ENCODE measurements at regions not wholly inside any gene's neighbourhood (a gene's known extent, or its start where the extent isn't known, plus 50 kb on each side); places are given as distances from the start of the nearest gene placed in this dataset.

DNA sequence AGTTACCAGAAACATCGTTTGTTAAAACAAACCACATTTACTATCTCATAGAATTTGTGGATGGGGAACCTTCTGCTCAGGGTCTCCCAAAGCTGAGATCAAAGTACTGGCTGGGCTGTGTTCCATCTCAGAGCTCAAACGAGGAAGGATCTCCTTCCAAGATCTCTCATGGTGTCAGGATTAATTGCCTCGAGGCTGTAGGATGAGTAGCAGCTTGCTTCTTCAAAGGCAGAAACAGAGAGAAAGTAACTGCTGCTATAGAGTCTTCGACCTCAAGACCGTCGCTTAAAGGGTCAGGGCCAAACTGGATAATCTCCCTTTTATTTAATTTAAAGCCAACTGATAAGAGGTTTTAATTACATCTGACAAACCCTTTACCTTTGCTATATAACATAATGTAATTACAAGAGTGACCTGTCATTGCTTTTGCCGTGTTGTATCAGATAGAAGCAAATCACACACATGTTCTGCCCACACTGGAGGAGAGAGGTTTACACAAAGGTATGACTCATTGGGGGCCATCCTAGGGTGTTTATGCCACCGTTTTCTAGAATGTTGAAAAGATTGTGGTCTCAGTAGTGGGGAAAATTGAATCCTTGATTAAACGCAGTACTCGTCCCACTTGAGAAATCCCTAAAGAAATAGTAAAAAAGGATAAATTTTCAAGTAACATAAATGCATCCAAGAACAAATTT lies 868.8 kb upstream of the TMEM132C start:
- WGBS (ENCODE audit: insufficient coverage) = 23% methylated on average over 5 of the region's 10 CpGs
- no peaks in the 10 kb centered on the region for H3K36me3 ChIP-seq (ENCODE audit: control insufficient read depth in 4 of 4, insufficient read depth in 4 of 4, low read length in 3 of 4)
- CTCF ChIA-PET = no interaction called here

GRCh38 chr12:127399451-127399850 lies 867.5 kb upstream of the TMEM132C start:
- 58% methylated on average over 2 of the region's 3 CpGs for WGBS (ENCODE audit: insufficient coverage)
- no peak for DNase-seq
- Histone ChIP-seq H3K4me1 (ENCODE audit: control extremely low read depth in 1 of 4, control insufficient read depth in 4 of 4, insufficient read depth in 4 of 4, low read length in 3 of 4) (no peaks in the 10 kb centered on the region), H3K9me3 (ENCODE audit: control extremely low read depth in 1 of 5, control insufficient read depth in 4 of 5, insufficient read depth in 2 of 5, low read depth in 1 of 5, low read length in 4 of 5) (no peaks in the 10 kb centered on the region), H3K4me3 (ENCODE audit: control insufficient read depth in 1 of 7, extremely low read depth in 1 of 7, insufficient read depth in 4 of 7, low read depth in 2 of 7, low read length in 6 of 7) (no peak overlapping the region), H3K36me3 (ENCODE audit: control insufficient read depth in 4 of 4, insufficient read depth in 4 of 4, low read length in 3 of 4) (no peaks in the 10 kb centered on the region), H3K27me3 (replicated peaks in 2 of 5; ENCODE audit: control insufficient read depth in 4 of 5, insufficient read depth in 5 of 5, low read length in 4 of 5) (peaks cover 0 to 17% (median 4%) of the 10 kb centered on the region in 5 experiments), H3K27ac (ENCODE audit: insufficient read depth in 1 of 2, low read depth in 1 of 2, low read length in 2 of 2, poor library complexity in 1 of 2, severe bottlenecking in 2 of 2) (no peak overlapping the region)
- POLR2A ChIA-PET = no interaction called here
- CTCF ChIA-PET = no interaction called here

More for the DNA sequence above, 868.8 kb upstream of the TMEM132C start:
- DNase-seq = no peak
- H3K27ac ChIP-seq (ENCODE audit: insufficient read depth in 1 of 2, low read depth in 1 of 2, low read length in 2 of 2, poor library complexity in 1 of 2, severe bottlenecking in 2 of 2) = no peak overlapping the region
- H3K4me3 ChIP-seq (ENCODE audit: control insufficient read depth in 1 of 7, extremely low read depth in 1 of 7, insufficient read depth in 4 of 7, low read depth in 2 of 7, low read length in 6 of 7) = no peak overlapping the region
- peaks cover 0 to 17% (median 4%) of the 10 kb centered on the region in 5 experiments for H3K27me3 ChIP-seq (replicated peaks in 2 of 5; ENCODE audit: control insufficient read depth in 4 of 5, insufficient read depth in 5 of 5, low read length in 4 of 5)
- H3K9me3 ChIP-seq (ENCODE audit: control extremely low read depth in 1 of 5, control insufficient read depth in 4 of 5, insufficient read depth in 2 of 5, low read depth in 1 of 5, low read length in 4 of 5) = no peaks in the 10 kb centered on the region
- POLR2A ChIA-PET = no interaction called here
- H3K4me1 ChIP-seq (ENCODE audit: control extremely low read depth in 1 of 4, control insufficient read depth in 4 of 4, insufficient read depth in 4 of 4, low read length in 3 of 4) = no peaks in the 10 kb centered on the region

DNA sequence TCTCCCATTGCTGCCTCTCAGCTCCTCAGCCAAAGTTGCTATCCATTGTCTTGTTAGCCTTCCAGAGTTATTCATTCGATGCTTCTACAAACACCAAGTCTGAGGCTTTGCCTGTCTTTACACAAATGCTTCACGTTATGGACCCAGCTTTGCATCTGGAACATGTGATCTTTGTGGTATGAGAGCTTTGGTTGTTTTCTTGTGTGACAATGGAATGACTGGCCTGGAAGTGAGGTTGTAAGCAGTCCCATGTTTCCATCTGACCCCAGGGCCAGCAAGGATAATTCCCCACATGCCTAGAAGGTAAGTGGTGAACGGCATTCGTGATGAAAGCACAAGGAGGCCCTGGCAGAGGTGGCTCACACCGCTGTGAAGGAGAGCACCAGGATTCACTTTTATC lies 866.7 kb upstream of the TMEM132C start:
- Histone ChIP-seq H3K27ac (ENCODE audit: insufficient read depth in 1 of 2, low read depth in 1 of 2, low read length in 2 of 2, poor library complexity in 1 of 2, severe bottlenecking in 2 of 2) (no peak overlapping the region), H3K36me3 (ENCODE audit: control insufficient read depth in 4 of 4, insufficient read depth in 4 of 4, low read length in 3 of 4) (no peaks in the 10 kb centered on the region), H3K4me3 (ENCODE audit: control insufficient read depth in 1 of 7, extremely low read depth in 1 of 7, insufficient read depth in 4 of 7, low read depth in 2 of 7, low read length in 6 of 7) (no peak overlapping the region), H3K9me3 (ENCODE audit: control extremely low read depth in 1 of 5, control insufficient read depth in 4 of 5, insufficient read depth in 2 of 5, low read depth in 1 of 5, low read length in 4 of 5) (no peaks in the 10 kb centered on the region), H3K27me3 (replicated peaks in 2 of 5; ENCODE audit: control insufficient read depth in 4 of 5, insufficient read depth in 5 of 5, low read length in 4 of 5) (peaks cover 0 to 17% (median 4%) of the 10 kb centered on the region in 5 experiments), H3K4me1 (ENCODE audit: control extremely low read depth in 1 of 4, control insufficient read depth in 4 of 4, insufficient read depth in 4 of 4, low read length in 3 of 4) (no peaks in the 10 kb centered on the region)
- ChIA-PET CTCF (interaction anchor here (1.3 kb wide), 1 partner anchor 10 kb away, joined by 3 read pairs; no protein-coding TSS in a partner anchor), POLR2A (no interaction called here)
- no peak for DNase-seq
- WGBS (ENCODE audit: insufficient coverage) = 86% methylated on average over 3 of the region's 5 CpGs

DNA sequence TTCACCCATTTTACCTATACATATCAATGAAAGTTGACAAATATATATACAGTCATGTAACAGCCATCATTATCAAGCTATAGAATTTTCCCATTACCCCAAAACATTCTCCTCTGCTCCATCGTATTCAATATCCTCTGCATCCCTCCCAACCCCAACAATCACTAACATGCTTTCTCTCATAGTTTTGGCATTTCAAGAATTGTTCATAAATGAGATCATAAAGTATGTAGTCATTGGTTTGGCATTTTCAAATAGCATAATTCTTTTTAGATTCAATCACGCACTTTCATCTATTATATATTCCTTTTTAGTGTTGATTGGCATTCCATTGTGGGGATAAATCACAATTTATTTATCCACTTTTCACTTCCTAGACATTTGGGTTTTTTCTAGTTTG lies 866.0 kb upstream of the TMEM132C start:
- Histone ChIP-seq H3K36me3 (ENCODE audit: control insufficient read depth in 4 of 4, insufficient read depth in 4 of 4, low read length in 3 of 4) (no peaks in the 10 kb centered on the region), H3K9me3 (ENCODE audit: control extremely low read depth in 1 of 5, control insufficient read depth in 4 of 5, insufficient read depth in 2 of 5, low read depth in 1 of 5, low read length in 4 of 5) (no peaks in the 10 kb centered on the region), H3K4me3 (ENCODE audit: control insufficient read depth in 1 of 7, extremely low read depth in 1 of 7, insufficient read depth in 4 of 7, low read depth in 2 of 7, low read length in 6 of 7) (no peak overlapping the region), H3K27ac (ENCODE audit: insufficient read depth in 1 of 2, low read depth in 1 of 2, low read length in 2 of 2, poor library complexity in 1 of 2, severe bottlenecking in 2 of 2) (no peak overlapping the region), H3K27me3 (replicated peaks in 2 of 5; ENCODE audit: control insufficient read depth in 4 of 5, insufficient read depth in 5 of 5, low read length in 4 of 5) (peaks cover 0 to 17% (median 4%) of the 10 kb centered on the region in 5 experiments), H3K4me1 (ENCODE audit: control extremely low read depth in 1 of 4, control insufficient read depth in 4 of 4, insufficient read depth in 4 of 4, low read length in 3 of 4) (no peaks in the 10 kb centered on the region)
- no CpG with 5 or more reads among the region's 2 CpGs for WGBS (ENCODE audit: insufficient coverage)
- no peak for DNase-seq
- ChIA-PET CTCF (interaction anchor here (1.3 kb wide), 1 partner anchor 10 kb away, joined by 3 read pairs; no protein-coding TSS in a partner anchor), POLR2A (no interaction called here)

GRCh38 chr12:127401536-127401935 lies 865.4 kb upstream of the TMEM132C start:
- no peaks in the 10 kb centered on the region for H3K36me3 ChIP-seq (ENCODE audit: control insufficient read depth in 4 of 4, insufficient read depth in 4 of 4, low read length in 3 of 4)
- ChIA-PET CTCF (no interaction called here), POLR2A (no interaction called here)
- H3K9me3 ChIP-seq (ENCODE audit: control extremely low read depth in 1 of 5, control insufficient read depth in 4 of 5, insufficient read depth in 2 of 5, low read depth in 1 of 5, low read length in 4 of 5) = no peaks in the 10 kb centered on the region
- no peak overlapping the region for H3K4me3 ChIP-seq (ENCODE audit: control insufficient read depth in 1 of 7, extremely low read depth in 1 of 7, insufficient read depth in 4 of 7, low read depth in 2 of 7, low read length in 6 of 7)
- peaks cover 0 to 17% (median 4%) of the 10 kb centered on the region in 5 experiments for H3K27me3 ChIP-seq (replicated peaks in 2 of 5; ENCODE audit: control insufficient read depth in 4 of 5, insufficient read depth in 5 of 5, low read length in 4 of 5)
- 91% methylated on average over 4 of the region's 5 CpGs for WGBS (ENCODE audit: insufficient coverage)
- H3K4me1 ChIP-seq (ENCODE audit: control extremely low read depth in 1 of 4, control insufficient read depth in 4 of 4, insufficient read depth in 4 of 4, low read length in 3 of 4) = no peaks in the 10 kb centered on the region
- H3K27ac ChIP-seq (ENCODE audit: insufficient read depth in 1 of 2, low read depth in 1 of 2, low read length in 2 of 2, poor library complexity in 1 of 2, severe bottlenecking in 2 of 2) = no peak overlapping the region
- no peak for DNase-seq

GRCh38 chr12:127411166-127411915 lies 855.6 kb upstream of the TMEM132C start:
- no peak for DNase-seq
- 98% methylated on average over 6 of the region's 7 CpGs for WGBS (ENCODE audit: insufficient coverage)
- Histone ChIP-seq H3K4me3 (ENCODE audit: control insufficient read depth in 1 of 7, extremely low read depth in 1 of 7, insufficient read depth in 4 of 7, low read depth in 2 of 7, low read length in 6 of 7) (no peak overlapping the region), H3K4me1 (ENCODE audit: control extremely low read depth in 1 of 4, control insufficient read depth in 4 of 4, insufficient read depth in 4 of 4, low read length in 3 of 4) (no peaks in the 10 kb centered on the region), H3K36me3 (ENCODE audit: control insufficient read depth in 4 of 4, insufficient read depth in 4 of 4, low read length in 3 of 4) (no peaks in the 10 kb centered on the region), H3K9me3 (ENCODE audit: control extremely low read depth in 1 of 5, control insufficient read depth in 4 of 5, insufficient read depth in 2 of 5, low read depth in 1 of 5, low read length in 4 of 5) (no peaks in the 10 kb centered on the region), H3K27ac (ENCODE audit: insufficient read depth in 1 of 2, low read depth in 1 of 2, low read length in 2 of 2, poor library complexity in 1 of 2, severe bottlenecking in 2 of 2) (no peak overlapping the region), H3K27me3 (replicated peaks in 2 of 5; ENCODE audit: control insufficient read depth in 4 of 5, insufficient read depth in 5 of 5, low read length in 4 of 5) (peaks cover 0 to 2% (median 0%) of the 10 kb centered on the region in 5 experiments)
- ChIA-PET POLR2A (no interaction called here), CTCF (interaction anchor here (1.0 to 1.3 kb wide), 2 partner anchors 11 to 266 kb away, joined by 3 read pairs; no protein-coding TSS in a partner anchor)

- Histone ChIP-seq H3K27ac (ENCODE audit: insufficient read depth in 1 of 2, low read depth in 1 of 2, low read length in 2 of 2, poor library complexity in 1 of 2, severe bottlenecking in 2 of 2) (no peak overlapping the region), H3K4me3 (ENCODE audit: control insufficient read depth in 1 of 7, extremely low read depth in 1 of 7, insufficient read depth in 4 of 7, low read depth in 2 of 7, low read length in 6 of 7) (no peak overlapping the region), H3K9me3 (ENCODE audit: control extremely low read depth in 1 of 5, control insufficient read depth in 4 of 5, insufficient read depth in 2 of 5, low read depth in 1 of 5, low read length in 4 of 5) (peaks cover 0 to 3% (median 0%) of the 10 kb centered on the region in 5 experiments), H3K27me3 (replicated peaks in 2 of 5; ENCODE audit: control insufficient read depth in 4 of 5, insufficient read depth in 5 of 5, low read length in 4 of 5) (peaks cover 0 to 2% (median 0%) of the 10 kb centered on the region in 5 experiments), H3K36me3 (ENCODE audit: control insufficient read depth in 4 of 4, insufficient read depth in 4 of 4, low read length in 3 of 4) (no peaks in the 10 kb centered on the region), H3K4me1 (ENCODE audit: control extremely low read depth in 1 of 4, control insufficient read depth in 4 of 4, insufficient read depth in 4 of 4, low read length in 3 of 4) (no peaks in the 10 kb centered on the region)
- CTCF ChIA-PET = no interaction called here
- 92% methylated on average over 10 of the region's 11 CpGs for WGBS (ENCODE audit: insufficient coverage)
- POLR2A ChIA-PET = no interaction called here
- no peak for DNase-seq
Measured at GRCh38 chr12:127411981-127412380, 855.0 kb upstream of the TMEM132C start.

Data from common myeloid progenitor, CD34-positive (primary cell).